ENCODE measurements at regions not wholly inside any gene's neighbourhood (a gene's known extent, or its start where the extent isn't known, plus 50 kb on each side); places are given as distances from the start of the nearest gene placed in this dataset.

DNA sequence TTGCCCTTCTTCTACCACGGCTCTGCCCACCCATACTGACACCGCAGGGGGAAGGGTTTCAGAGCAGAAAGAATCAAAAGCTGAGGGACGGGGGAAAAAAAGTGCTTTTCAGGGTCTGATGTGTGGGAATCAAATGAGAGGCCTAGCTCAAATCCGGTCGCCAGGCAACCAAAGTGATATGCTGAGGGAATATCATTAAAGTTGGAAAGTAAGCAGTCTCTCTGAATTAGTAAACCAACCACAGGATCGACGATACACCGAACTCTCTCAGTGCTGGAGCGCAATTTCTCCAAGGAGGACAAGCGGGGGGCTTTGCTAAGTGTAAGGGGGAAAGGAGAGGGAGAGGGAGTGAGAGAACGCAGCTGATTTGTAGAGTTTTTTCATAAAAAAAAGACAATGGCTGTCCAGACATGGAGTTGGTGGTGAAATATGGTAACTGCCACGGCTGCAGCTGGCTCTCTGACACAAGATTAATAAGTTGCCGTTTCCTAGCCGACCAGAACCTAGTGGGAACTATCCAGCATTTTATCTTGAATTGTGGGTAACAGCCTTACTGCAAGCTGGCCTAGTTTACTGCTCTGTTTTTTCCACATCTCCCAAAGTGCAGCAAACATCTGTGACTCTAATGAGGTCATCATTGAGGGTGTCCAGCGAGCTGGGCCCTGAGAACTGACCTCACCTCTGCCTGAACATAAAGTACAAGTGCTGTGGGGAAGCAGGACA is 530.2 kb downstream of the SOX2 start:
- peak overlapping the region in 1 of 2 experiments; percentile 57; a peak in 3 of 4 replicates for H3K27ac ChIP-seq (ENCODE audit: low read depth in 2 of 2, low read length in 1 of 2)
- H3K9me3 ChIP-seq = no peaks in the 10 kb centered on the region
- no peaks in the 10 kb centered on the region for H3K36me3 ChIP-seq (replicated peaks in 1 of 2; ENCODE audit: control insufficient read depth in 1 of 2, insufficient read depth in 2 of 2, low read length in 1 of 2)
- H3K9me2 ChIP-seq = no peaks in the 10 kb centered on the region
- peaks cover 0 to 9% of the 10 kb centered on the region in 2 experiments; a peak in 2 of 4 replicates for H3K4me1 ChIP-seq (ENCODE audit: control insufficient read depth in 1 of 2, insufficient read depth in 2 of 2, low read depth in 1 of 2, low read length in 1 of 2)
- H3K4me3 ChIP-seq (ENCODE audit: low read depth in 2 of 2, low read length in 1 of 2) = no peak overlapping the region
- ChIA-PET POLR2A (no interaction called here), CTCF (interaction anchor here (0.6 to 1.9 kb wide), 6 partner anchors 10 to 1032 kb away, joined by 3 to 7 read pairs (median 3); no protein-coding TSS in a partner anchor)
- no peak overlapping the region for H3K9ac ChIP-seq
- H2AFZ ChIP-seq (ENCODE audit: low read depth) = no peak overlapping the region
- H3K4me2 ChIP-seq = no peak overlapping the region
- H4K20me1 ChIP-seq (ENCODE audit: insufficient read depth) = no peaks in the 10 kb centered on the region
- H3K27me3 ChIP-seq (ENCODE audit: insufficient read depth) = no peaks in the 10 kb centered on the region
- DNase-seq = peak; percentile 48
- TF ChIP-seq RCOR1 (IDR thresholded peaks at IDR 0.05; ENCODE audit: low read length) = no peak
- TF ChIP-seq, protein P1, sequence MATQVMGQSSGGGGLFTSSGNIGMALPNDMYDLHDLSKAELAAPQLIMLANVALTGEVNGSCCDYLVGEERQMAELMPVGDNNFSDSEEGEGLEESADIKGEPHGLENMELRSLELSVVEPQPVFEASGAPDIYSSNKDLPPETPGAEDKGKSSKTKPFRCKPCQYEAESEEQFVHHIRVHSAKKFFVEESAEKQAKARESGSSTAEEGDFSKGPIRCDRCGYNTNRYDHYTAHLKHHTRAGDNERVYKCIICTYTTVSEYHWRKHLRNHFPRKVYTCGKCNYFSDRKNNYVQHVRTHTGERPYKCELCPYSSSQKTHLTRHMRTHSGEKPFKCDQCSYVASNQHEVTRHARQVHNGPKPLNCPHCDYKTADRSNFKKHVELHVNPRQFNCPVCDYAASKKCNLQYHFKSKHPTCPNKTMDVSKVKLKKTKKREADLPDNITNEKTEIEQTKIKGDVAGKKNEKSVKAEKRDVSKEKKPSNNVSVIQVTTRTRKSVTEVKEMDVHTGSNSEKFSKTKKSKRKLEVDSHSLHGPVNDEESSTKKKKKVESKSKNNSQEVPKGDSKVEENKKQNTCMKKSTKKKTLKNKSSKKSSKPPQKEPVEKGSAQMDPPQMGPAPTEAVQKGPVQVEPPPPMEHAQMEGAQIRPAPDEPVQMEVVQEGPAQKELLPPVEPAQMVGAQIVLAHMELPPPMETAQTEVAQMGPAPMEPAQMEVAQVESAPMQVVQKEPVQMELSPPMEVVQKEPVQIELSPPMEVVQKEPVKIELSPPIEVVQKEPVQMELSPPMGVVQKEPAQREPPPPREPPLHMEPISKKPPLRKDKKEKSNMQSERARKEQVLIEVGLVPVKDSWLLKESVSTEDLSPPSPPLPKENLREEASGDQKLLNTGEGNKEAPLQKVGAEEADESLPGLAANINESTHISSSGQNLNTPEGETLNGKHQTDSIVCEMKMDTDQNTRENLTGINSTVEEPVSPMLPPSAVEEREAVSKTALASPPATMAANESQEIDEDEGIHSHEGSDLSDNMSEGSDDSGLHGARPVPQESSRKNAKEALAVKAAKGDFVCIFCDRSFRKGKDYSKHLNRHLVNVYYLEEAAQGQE (IDR thresholded peaks at IDR 0.05; ENCODE audit: low read depth, low read length) = peak; percentile 69; the same call in 1 of the 2 replicates
- TF ChIP-seq CHD2 (IDR thresholded peaks at IDR 0.05; ENCODE audit: low read length, partially characterized antibody) = peak; percentile 19
- H3F3A ChIP-seq (replicated peaks; ENCODE audit: insufficient read depth) = no peaks in the 10 kb centered on the region
- WGBS (ENCODE audit: low lambda C conversion rate) = 65% methylated on average over 15 of the region's 15 CpGs
- no peaks in the 10 kb centered on the region for H3K79me2 ChIP-seq (ENCODE audit: insufficient read depth)

DNA sequence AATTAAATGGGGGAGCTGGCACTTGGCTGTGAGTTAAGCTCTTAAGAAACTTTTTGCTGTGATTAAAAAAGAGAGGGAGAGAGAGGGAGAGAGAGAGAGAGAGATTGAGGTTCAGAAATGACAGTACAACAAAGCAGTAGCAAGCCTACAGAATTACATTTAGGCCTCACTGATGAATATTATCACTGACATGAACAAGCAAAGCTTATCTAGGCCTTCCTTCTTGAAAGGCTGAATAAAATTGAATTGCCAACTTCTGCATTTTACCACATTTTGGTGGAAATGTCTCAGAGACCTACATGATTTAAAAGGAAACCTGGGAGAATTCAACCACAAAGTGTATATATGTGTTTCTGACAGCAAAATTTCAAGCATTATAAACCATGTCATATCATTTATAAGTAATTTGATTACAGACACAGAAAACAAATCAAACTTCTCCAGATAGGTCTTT is 530.8 kb downstream of the SOX2 start:
- ChIA-PET CTCF (interaction anchor here (0.7 to 1.9 kb wide), 6 partner anchors 9 to 1032 kb away, joined by 3 to 7 read pairs (median 3); no protein-coding TSS in a partner anchor), POLR2A (no interaction called here)
- no peaks in the 10 kb centered on the region for H4K20me1 ChIP-seq (ENCODE audit: insufficient read depth)
- H3K9me3 ChIP-seq = no peaks in the 10 kb centered on the region
- H2AFZ ChIP-seq (ENCODE audit: low read depth) = no peak overlapping the region
- peaks cover 0 to 9% of the 10 kb centered on the region in 2 experiments; a peak in 2 of 4 replicates for H3K4me1 ChIP-seq (ENCODE audit: control insufficient read depth in 1 of 2, insufficient read depth in 2 of 2, low read depth in 1 of 2, low read length in 1 of 2)
- H3K4me2 ChIP-seq = no peak overlapping the region
- H3K4me3 ChIP-seq (ENCODE audit: low read depth in 2 of 2, low read length in 1 of 2) = no peak overlapping the region
- no peaks in the 10 kb centered on the region for H3K36me3 ChIP-seq (replicated peaks in 1 of 2; ENCODE audit: control insufficient read depth in 1 of 2, insufficient read depth in 2 of 2, low read length in 1 of 2)
- H3K9ac ChIP-seq = no peak overlapping the region
- no peaks in the 10 kb centered on the region for H3K79me2 ChIP-seq (ENCODE audit: insufficient read depth)
- TF ChIP-seq MEF2A (IDR thresholded peaks at IDR 0.05; ENCODE audit: borderline replicate concordance, low read depth) (no peak), NRF1 (IDR thresholded peaks at IDR 0.05; ENCODE audit: low read depth, low read length) (no peak), TCF12 (IDR thresholded peaks at IDR 0.05) (no peak), SIN3A (IDR thresholded peaks at IDR 0.05; ENCODE audit: borderline replicate concordance, low read depth, low read length) (no peak), TAF1 (IDR thresholded peaks at IDR 0.05; ENCODE audit: borderline replicate concordance, low read depth, low read length) (no peak), RFX5 (IDR thresholded peaks at IDR 0.05; ENCODE audit: low read length) (no peak), FOXM1 (IDR thresholded peaks at IDR 0.05; ENCODE audit: low read depth) (no peak)
- TF ChIP-seq, protein P2, sequence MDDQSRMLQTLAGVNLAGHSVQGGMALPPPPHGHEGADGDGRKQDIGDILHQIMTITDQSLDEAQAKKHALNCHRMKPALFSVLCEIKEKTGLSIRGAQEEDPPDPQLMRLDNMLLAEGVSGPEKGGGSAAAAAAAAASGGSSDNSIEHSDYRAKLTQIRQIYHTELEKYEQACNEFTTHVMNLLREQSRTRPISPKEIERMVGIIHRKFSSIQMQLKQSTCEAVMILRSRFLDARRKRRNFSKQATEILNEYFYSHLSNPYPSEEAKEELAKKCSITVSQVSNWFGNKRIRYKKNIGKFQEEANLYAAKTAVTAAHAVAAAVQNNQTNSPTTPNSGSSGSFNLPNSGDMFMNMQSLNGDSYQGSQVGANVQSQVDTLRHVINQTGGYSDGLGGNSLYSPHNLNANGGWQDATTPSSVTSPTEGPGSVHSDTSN (IDR thresholded peaks at IDR 0.05) = no peak
- TF ChIP-seq, protein P3, sequence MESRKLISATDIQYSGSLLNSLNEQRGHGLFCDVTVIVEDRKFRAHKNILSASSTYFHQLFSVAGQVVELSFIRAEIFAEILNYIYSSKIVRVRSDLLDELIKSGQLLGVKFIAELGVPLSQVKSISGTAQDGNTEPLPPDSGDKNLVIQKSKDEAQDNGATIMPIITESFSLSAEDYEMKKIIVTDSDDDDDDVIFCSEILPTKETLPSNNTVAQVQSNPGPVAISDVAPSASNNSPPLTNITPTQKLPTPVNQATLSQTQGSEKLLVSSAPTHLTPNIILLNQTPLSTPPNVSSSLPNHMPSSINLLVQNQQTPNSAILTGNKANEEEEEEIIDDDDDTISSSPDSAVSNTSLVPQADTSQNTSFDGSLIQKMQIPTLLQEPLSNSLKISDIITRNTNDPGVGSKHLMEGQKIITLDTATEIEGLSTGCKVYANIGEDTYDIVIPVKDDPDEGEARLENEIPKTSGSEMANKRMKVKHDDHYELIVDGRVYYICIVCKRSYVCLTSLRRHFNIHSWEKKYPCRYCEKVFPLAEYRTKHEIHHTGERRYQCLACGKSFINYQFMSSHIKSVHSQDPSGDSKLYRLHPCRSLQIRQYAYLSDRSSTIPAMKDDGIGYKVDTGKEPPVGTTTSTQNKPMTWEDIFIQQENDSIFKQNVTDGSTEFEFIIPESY (IDR thresholded peaks at IDR 0.05; ENCODE audit: borderline replicate concordance, low read depth) = no peak
- DNase-seq = no peak
- no peaks in the 10 kb centered on the region for H3K9me2 ChIP-seq
- H3K27me3 ChIP-seq (ENCODE audit: insufficient read depth) = no peaks in the 10 kb centered on the region
- H3F3A ChIP-seq (replicated peaks; ENCODE audit: insufficient read depth) = no peaks in the 10 kb centered on the region
- H3K27ac ChIP-seq (ENCODE audit: low read depth in 2 of 2, low read length in 1 of 2) = peak overlapping the region in 1 of 2 experiments; percentile 57; a peak in 2 of 4 replicates

All from SK-N-SH (cell line).